ENCODE measurements at regions not wholly inside any gene's neighbourhood (a gene's known extent, or its start where the extent isn't known, plus 50 kb on each side); places are given as distances from the start of the nearest gene placed in this dataset.

GRCh38 chr2:116687371-116687770 is 1127.1 kb upstream of the DDX18 start:
- TF ChIP-seq EZH2 (IDR thresholded peaks at IDR 0.05; ENCODE audit: borderline replicate concordance, low read length): no peak
- no peak for TF ChIP-seq CTCF (IDR thresholded peaks at IDR 0.05; ENCODE audit: low read length)
- Histone ChIP-seq H3K4me1 (ENCODE audit: insufficient read depth, low read length, severe bottlenecking) (no peaks in the 10 kb centered on the region), H3K9me3 (ENCODE audit: low read length) (0 out of 2 replicates have a peak, but pooled peaks cover 5% of the 10 kb centered on the region), H3K27me3 (ENCODE audit: insufficient read depth, low read length) (no peaks in the 10 kb centered on the region), H3K4me2 (ENCODE audit: low read length) (no peak overlapping the region), H3K79me2 (ENCODE audit: insufficient read depth, low read length) (no peaks in the 10 kb centered on the region), H3K4me3 (ENCODE audit: low read depth, low read length, poor library complexity, severe bottlenecking) (no peak overlapping the region), H3K27ac (ENCODE audit: low read depth, low read length, poor library complexity, severe bottlenecking) (no peak overlapping the region), H3K36me3 (ENCODE audit: insufficient read depth, low read length) (no peaks in the 10 kb centered on the region), H2AFZ (ENCODE audit: low read length) (no peak overlapping the region), H4K20me1 (ENCODE audit: insufficient read depth, low read length) (no peaks in the 10 kb centered on the region), H3K9me2 (ENCODE audit: low read depth, low read length) (no peaks in the 10 kb centered on the region), H3F3A (ENCODE audit: insufficient read depth, low read length) (no peaks in the 10 kb centered on the region), H3K9ac (ENCODE audit: low read length) (no peak overlapping the region)

- H3K4me1 ChIP-seq (ENCODE audit: insufficient read depth, low read length, severe bottlenecking): no peaks in the 10 kb centered on the region
- H3K27me3 ChIP-seq (ENCODE audit: insufficient read depth, low read length): no peaks in the 10 kb centered on the region
- H3K79me2 ChIP-seq (ENCODE audit: insufficient read depth, low read length): no peaks in the 10 kb centered on the region
- TF ChIP-seq EZH2 (IDR thresholded peaks at IDR 0.05; ENCODE audit: borderline replicate concordance, low read length): no peak
- TF ChIP-seq CTCF (IDR thresholded peaks at IDR 0.05; ENCODE audit: low read length): no peak
- no peak overlapping the region for H3K9ac ChIP-seq (ENCODE audit: low read length)
- H3F3A ChIP-seq (ENCODE audit: insufficient read depth, low read length): no peaks in the 10 kb centered on the region
- H3K9me3 ChIP-seq (ENCODE audit: low read length): 0 out of 2 replicates have a peak, but pooled peaks cover 5% of the 10 kb centered on the region
- H3K27ac ChIP-seq (ENCODE audit: low read depth, low read length, poor library complexity, severe bottlenecking): no peak overlapping the region
- H4K20me1 ChIP-seq (ENCODE audit: insufficient read depth, low read length): no peaks in the 10 kb centered on the region
- H3K36me3 ChIP-seq (ENCODE audit: insufficient read depth, low read length): no peaks in the 10 kb centered on the region
- no peak overlapping the region for H3K4me2 ChIP-seq (ENCODE audit: low read length)
- H3K4me3 ChIP-seq (ENCODE audit: low read depth, low read length, poor library complexity, severe bottlenecking): no peak overlapping the region
- no peak overlapping the region for H2AFZ ChIP-seq (ENCODE audit: low read length)
- no peaks in the 10 kb centered on the region for H3K9me2 ChIP-seq (ENCODE audit: low read depth, low read length)
Observed at GRCh38 chr2:116692988-116693387, 1121.5 kb upstream of the DDX18 start.

- Histone ChIP-seq H3K4me2 (ENCODE audit: low read length) (no peak overlapping the region), H3K9ac (ENCODE audit: low read length) (no peak overlapping the region), H3F3A (ENCODE audit: insufficient read depth, low read length) (no peaks in the 10 kb centered on the region), H3K9me3 (ENCODE audit: low read length) (no peaks in the 10 kb centered on the region), H3K27ac (ENCODE audit: low read depth, low read length, poor library complexity, severe bottlenecking) (no peak overlapping the region), H3K36me3 (ENCODE audit: insufficient read depth, low read length) (no peaks in the 10 kb centered on the region), H3K27me3 (ENCODE audit: insufficient read depth, low read length) (no peaks in the 10 kb centered on the region), H4K20me1 (ENCODE audit: insufficient read depth, low read length) (no peaks in the 10 kb centered on the region), H3K4me1 (ENCODE audit: insufficient read depth, low read length, severe bottlenecking) (no peaks in the 10 kb centered on the region), H2AFZ (ENCODE audit: low read length) (no peak overlapping the region), H3K79me2 (ENCODE audit: insufficient read depth, low read length) (no peaks in the 10 kb centered on the region), H3K4me3 (ENCODE audit: low read depth, low read length, poor library complexity, severe bottlenecking) (no peak overlapping the region), H3K9me2 (ENCODE audit: low read depth, low read length) (no peaks in the 10 kb centered on the region)
- TF ChIP-seq EZH2 (IDR thresholded peaks at IDR 0.05; ENCODE audit: borderline replicate concordance, low read length) (no peak), CTCF (IDR thresholded peaks at IDR 0.05; ENCODE audit: low read length) (no peak)
Observed at GRCh38 chr2:116696223-116696622, 1118.3 kb upstream of the DDX18 start.
